ENCODE measurements at regions not wholly inside any gene's neighbourhood (a gene's known extent, or its start where the extent isn't known, plus 50 kb on each side); places are given as distances from the start of the nearest gene placed in this dataset.

DNA sequence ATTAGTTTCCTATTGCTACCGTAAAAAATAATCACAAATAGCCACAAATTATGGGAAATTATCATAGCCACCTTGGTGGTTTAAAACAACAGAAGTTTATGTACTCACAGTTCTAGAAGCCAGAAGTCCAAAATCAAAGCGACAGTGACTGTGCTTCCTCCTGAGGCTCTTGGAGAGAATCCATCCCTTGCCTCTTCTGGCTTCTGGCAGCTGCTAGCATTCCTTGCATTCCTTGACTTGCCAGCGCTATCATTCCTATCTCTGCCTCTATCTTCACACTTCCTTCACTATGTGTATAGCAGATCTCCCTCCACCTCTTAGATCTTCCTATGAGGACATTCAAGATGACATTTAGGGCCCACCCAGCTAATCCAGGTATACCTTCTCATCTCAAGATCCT, 180.1 kb upstream of the USP25 start:
- ChIA-PET POLR2A (no interaction called here), CTCF (interaction anchor here (0.6 to 0.7 kb wide), 2 partner anchors 149 to 320 kb away, joined by 3 read pairs; no protein-coding TSS in a partner anchor)
- Mint-ChIP-seq H3K4me3 (ENCODE audit: unreplicated experiment) (no peak overlapping the region), H3K4me1 (ENCODE audit: insufficient read depth, unreplicated experiment) (no peaks in the 10 kb centered on the region), H3K27me3 (ENCODE audit: insufficient read depth, unreplicated experiment) (no peaks in the 10 kb centered on the region), H3K36me3 (ENCODE audit: insufficient read depth, unreplicated experiment) (no peaks in the 10 kb centered on the region), H3K9me3 (ENCODE audit: unreplicated experiment) (no peaks in the 10 kb centered on the region), H3K27ac (ENCODE audit: low read depth, unreplicated experiment) (no peak overlapping the region)
- intact Hi-C loops (cut with micrococcal nuclease), result loop anchor here (5.0 kb wide), 1 partner anchor 482 kb away; no protein-coding TSS in a partner anchor
- BruUV-seq (replicated peaks), result no TSS peak
- TF ChIP-seq, protein P1, sequence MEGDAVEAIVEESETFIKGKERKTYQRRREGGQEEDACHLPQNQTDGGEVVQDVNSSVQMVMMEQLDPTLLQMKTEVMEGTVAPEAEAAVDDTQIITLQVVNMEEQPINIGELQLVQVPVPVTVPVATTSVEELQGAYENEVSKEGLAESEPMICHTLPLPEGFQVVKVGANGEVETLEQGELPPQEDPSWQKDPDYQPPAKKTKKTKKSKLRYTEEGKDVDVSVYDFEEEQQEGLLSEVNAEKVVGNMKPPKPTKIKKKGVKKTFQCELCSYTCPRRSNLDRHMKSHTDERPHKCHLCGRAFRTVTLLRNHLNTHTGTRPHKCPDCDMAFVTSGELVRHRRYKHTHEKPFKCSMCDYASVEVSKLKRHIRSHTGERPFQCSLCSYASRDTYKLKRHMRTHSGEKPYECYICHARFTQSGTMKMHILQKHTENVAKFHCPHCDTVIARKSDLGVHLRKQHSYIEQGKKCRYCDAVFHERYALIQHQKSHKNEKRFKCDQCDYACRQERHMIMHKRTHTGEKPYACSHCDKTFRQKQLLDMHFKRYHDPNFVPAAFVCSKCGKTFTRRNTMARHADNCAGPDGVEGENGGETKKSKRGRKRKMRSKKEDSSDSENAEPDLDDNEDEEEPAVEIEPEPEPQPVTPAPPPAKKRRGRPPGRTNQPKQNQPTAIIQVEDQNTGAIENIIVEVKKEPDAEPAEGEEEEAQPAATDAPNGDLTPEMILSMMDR (IDR thresholded peaks at IDR 0.05; ENCODE audit: unreplicated experiment), result no peak
- DNase-seq (ENCODE audit: unreplicated experiment), result peak; percentile 2

DNA sequence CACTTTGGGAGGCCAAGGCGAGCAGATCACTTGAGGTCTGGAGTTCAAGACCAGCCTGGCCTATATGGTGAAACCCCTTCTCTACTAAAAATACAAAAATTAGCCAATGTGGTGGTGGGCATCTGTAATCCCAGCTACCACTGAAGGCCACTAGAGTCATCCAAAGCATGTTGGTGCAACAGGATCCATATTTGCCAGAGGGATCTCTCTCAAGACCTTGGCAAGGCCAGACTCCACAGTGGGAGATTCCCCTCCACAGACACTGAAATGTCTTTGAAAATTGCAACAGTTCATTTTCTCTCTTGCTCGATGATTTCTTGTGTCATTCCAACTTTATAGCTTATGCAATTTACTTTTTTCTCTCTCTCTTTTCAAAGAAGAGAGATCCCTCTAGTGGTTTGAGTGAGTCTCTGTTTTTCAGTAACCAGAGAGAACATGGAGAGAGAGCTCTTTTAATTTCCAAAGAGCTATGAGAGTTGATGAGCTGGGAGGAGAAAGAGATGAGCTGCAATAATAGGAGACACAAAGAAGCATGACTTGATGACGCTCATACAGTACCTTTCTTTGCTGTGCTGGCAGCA, 176.8 kb upstream of the USP25 start:
- H3K27ac Mint-ChIP-seq (ENCODE audit: low read depth, unreplicated experiment), result no peak overlapping the region
- BruUV-seq (replicated peaks), result no TSS peak
- no peaks in the 10 kb centered on the region for H3K9me3 Mint-ChIP-seq (ENCODE audit: unreplicated experiment)
- H3K36me3 Mint-ChIP-seq (ENCODE audit: insufficient read depth, unreplicated experiment), result no peaks in the 10 kb centered on the region
- TF ChIP-seq, protein P1 (IDR thresholded peaks at IDR 0.05; ENCODE audit: unreplicated experiment), result peak; percentile 40
- no peak overlapping the region for H3K4me3 Mint-ChIP-seq (ENCODE audit: unreplicated experiment)
- H3K4me1 Mint-ChIP-seq (ENCODE audit: insufficient read depth, unreplicated experiment), result no peaks in the 10 kb centered on the region
- intact Hi-C loops (cut with micrococcal nuclease), result loop anchor here (1.0 to 5.0 kb wide), 3 partner anchors 486 to 1150 kb away; no protein-coding TSS in a partner anchor
- H3K27me3 Mint-ChIP-seq (ENCODE audit: insufficient read depth, unreplicated experiment), result no peaks in the 10 kb centered on the region
- POLR2A ChIA-PET, result interaction anchor here (0.6 to 1.2 kb wide), 7 partner anchors 11 to 1192 kb away, joined by 3 to 4 read pairs (median 3); no protein-coding TSS in a partner anchor
- CTCF ChIA-PET, result interaction anchor here (0.6 to 2.7 kb wide), 59 partner anchors 9 to 1310 kb away, joined by 3 to 13 read pairs (median 4); partner anchors contain the start of gene NRIP1
- peak; percentile 41 for DNase-seq (ENCODE audit: unreplicated experiment)

DNA sequence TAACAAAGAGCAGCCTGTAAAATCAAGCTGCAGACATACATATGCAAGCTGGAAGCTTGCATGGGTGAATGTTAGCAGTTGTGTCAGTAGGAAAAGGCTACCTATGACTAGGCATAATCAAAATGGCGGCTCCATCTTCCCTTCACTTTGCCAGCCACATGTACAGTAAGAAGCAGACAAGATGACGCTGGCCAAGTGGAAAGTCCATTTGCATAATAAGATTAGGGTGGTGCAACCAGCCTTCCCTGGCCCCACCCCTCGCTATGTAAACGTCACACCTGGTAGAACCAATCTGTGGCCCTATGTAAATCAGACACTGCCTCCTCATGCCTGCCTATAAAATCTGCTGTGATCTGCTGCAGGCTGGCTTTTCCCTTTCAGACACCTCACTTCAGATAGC, 171.9 kb upstream of the USP25 start:
- ChIA-PET POLR2A (interaction anchor here (0.6 to 2.0 kb wide), 3 partner anchors 12 to 526 kb away, joined by 3 to 7 read pairs (median 4); no protein-coding TSS in a partner anchor), CTCF (interaction anchor here (1.4 kb wide), 1 partner anchor 15 kb away, joined by 3 read pairs; no protein-coding TSS in a partner anchor)
- no TSS peak for BruUV-seq (replicated peaks)
- no peaks in the 10 kb centered on the region for H3K9me3 Mint-ChIP-seq (ENCODE audit: unreplicated experiment)
- no peaks in the 10 kb centered on the region for H3K4me1 Mint-ChIP-seq (ENCODE audit: insufficient read depth, unreplicated experiment)
- no peak for DNase-seq (ENCODE audit: unreplicated experiment)
- no peaks in the 10 kb centered on the region for H3K27me3 Mint-ChIP-seq (ENCODE audit: insufficient read depth, unreplicated experiment)
- H3K27ac Mint-ChIP-seq (ENCODE audit: low read depth, unreplicated experiment), result no peak overlapping the region
- no peaks in the 10 kb centered on the region for H3K36me3 Mint-ChIP-seq (ENCODE audit: insufficient read depth, unreplicated experiment)
- H3K4me3 Mint-ChIP-seq (ENCODE audit: unreplicated experiment), result no peak overlapping the region
- intact Hi-C loops (cut with micrococcal nuclease), result no loop called here
- TF ChIP-seq, protein P1 (IDR thresholded peaks at IDR 0.05; ENCODE audit: unreplicated experiment), result no peak

DNA sequence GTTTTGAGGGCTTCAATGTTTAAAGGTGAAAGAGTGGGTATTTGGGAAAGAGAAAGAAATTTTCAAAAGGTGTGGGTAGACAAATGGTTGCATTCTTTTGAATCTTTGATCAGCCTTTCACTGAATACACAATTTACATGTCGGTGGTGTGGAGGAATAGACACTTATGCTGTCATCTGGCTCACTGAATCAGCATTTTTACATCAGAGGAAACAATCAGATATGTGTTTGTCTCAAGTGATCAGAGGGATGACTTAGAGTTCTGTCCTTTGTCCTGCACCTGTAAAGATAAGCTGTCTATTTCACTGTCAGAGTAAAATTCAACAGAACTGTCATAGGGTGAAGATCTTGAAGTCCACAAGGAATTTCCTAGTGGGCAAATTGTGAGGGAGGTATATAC, 170.9 kb upstream of the USP25 start:
- H3K9me3 Mint-ChIP-seq (ENCODE audit: unreplicated experiment), result no peaks in the 10 kb centered on the region
- H3K4me3 Mint-ChIP-seq (ENCODE audit: unreplicated experiment), result no peak overlapping the region
- ChIA-PET POLR2A (interaction anchor here (0.8 to 2.0 kb wide), 2 partner anchors 11 to 818 kb away, joined by 3 to 7 read pairs; no protein-coding TSS in a partner anchor), CTCF (interaction anchor here (0.7 to 1.4 kb wide), 2 partner anchors 16 to 1382 kb away, joined by 3 to 4 read pairs; no protein-coding TSS in a partner anchor)
- TF ChIP-seq, protein P1 (IDR thresholded peaks at IDR 0.05; ENCODE audit: unreplicated experiment), result no peak
- no peaks in the 10 kb centered on the region for H3K4me1 Mint-ChIP-seq (ENCODE audit: insufficient read depth, unreplicated experiment)
- no peak for DNase-seq (ENCODE audit: unreplicated experiment)
- H3K27me3 Mint-ChIP-seq (ENCODE audit: insufficient read depth, unreplicated experiment), result no peaks in the 10 kb centered on the region
- no peak overlapping the region for H3K27ac Mint-ChIP-seq (ENCODE audit: low read depth, unreplicated experiment)
- intact Hi-C loops (cut with micrococcal nuclease), result no loop called here
- BruUV-seq (replicated peaks), result no TSS peak
- H3K36me3 Mint-ChIP-seq (ENCODE audit: insufficient read depth, unreplicated experiment), result no peaks in the 10 kb centered on the region

All from MCF 10A (cell line).